H1 (cell line): ENCODE measurements at regions not wholly inside any gene's neighbourhood (a gene's known extent, or its start where the extent isn't known, plus 50 kb on each side); places are given as distances from the start of the nearest gene placed in this dataset.

Experiments
- CTCF ChIA-PET: fragments of 300-600 bp; sonication (Branson Sonifier 250); formaldehyde crosslinking; loops from one replicate; lab custom pipeline; 2021; ENCODE audit not compliant: partially characterized antibody; lab: Charles Lee
- POLR2A ChIA-PET: fragments of 300-600 bp; sonication (Branson Sonifier 250); formaldehyde crosslinking; loops from one replicate; lab custom pipeline; 2021; ENCODE audit warnings: inconsistent platforms; ENCODE audit not compliant: partially characterized antibody; lab: Charles Lee
- DNase-seq, 2 experiments: peaks; one replicate each; pipeline versions ENCODE4 v3.0.0 to v3.0.0-alpha.2; 2010 to 2022; ENCODE audit warnings: low spot score in 2 of 2, low read depth in 1 of 2, mixed read lengths in 1 of 2
- FAIRE-seq: peaks from 2 replicates; lab custom pipeline; 2011; peaks lifted over from hg19 to GRCh38; lab: Jason Lieb, UNC
- H2AFZ ChIP-seq: 2 replicates; pipeline ENCODE4 v1.8.1; 2012; ENCODE audit warnings: low read length, inconsistent platforms
- H2AK5ac ChIP-seq: 2 replicates; pipeline ENCODE4 v1.6.1; 2013; ENCODE audit warnings: low read depth, low read length
- H2BK120ac ChIP-seq: replicated peaks from 2 replicates; pipeline ENCODE3; 2013; ENCODE audit warnings: low read depth, low read length, inconsistent platforms
- H2BK12ac ChIP-seq: 2 replicates; pipeline ENCODE4 v1.6.1; 2013; ENCODE audit warnings: low read depth, low read length
- H2BK15ac ChIP-seq: 2 replicates; pipeline ENCODE4 v1.6.1; 2013; ENCODE audit warnings: low read length
- H2BK20ac ChIP-seq: 2 replicates; pipeline ENCODE4 v1.6.1; 2013; ENCODE audit warnings: low read length
- H2BK5ac ChIP-seq: 2 replicates; pipeline ENCODE4 v1.6.1; 2013; ENCODE audit warnings: low read depth, low read length
- H3K14ac ChIP-seq: 2 replicates; pipeline ENCODE4 v1.6.1; 2013; ENCODE audit warnings: inconsistent platforms; ENCODE audit not compliant: insufficient read length
- H3K18ac ChIP-seq: 2 replicates; pipeline ENCODE4 v1.6.1; 2013; ENCODE audit warnings: low read length; ENCODE audit errors: extremely low read depth
- H3K23ac ChIP-seq: 2 replicates; pipeline ENCODE4 v1.6.1; 2013; ENCODE audit warnings: inconsistent platforms; ENCODE audit not compliant: insufficient read length
- H3K23me2 ChIP-seq: 2 replicates; pipeline ENCODE4 v1.6.1; 2013; ENCODE audit warnings: low read depth, low read length
- H3K27ac ChIP-seq: 2 replicates; pipeline ENCODE4 v1.6.1; 2011; ENCODE audit warnings: low read depth, low read length, inconsistent platforms
- H3K27me3 ChIP-seq, 4 experiments: replicated peaks in 1 of 4; 1 replicate in 1 of 4; 2 replicates in 3 of 4; pipeline versions ENCODE4 v1.6.1 to v1.8.1; 2011 to 2013; ENCODE audit warnings: low read length in 3 of 4, mild to moderate bottlenecking in 3 of 4, inconsistent platforms in 2 of 4, mixed read lengths in 2 of 4, moderate library complexity in 1 of 4; ENCODE audit not compliant: control insufficient read depth in 3 of 4, insufficient read depth in 3 of 4; ENCODE audit errors: extremely low read depth in 1 of 4
- H3K36me3 ChIP-seq, 4 experiments: 2 replicates each; pipeline versions ENCODE4 v1.6.1 to v1.8.1; 2011 to 2013; ENCODE audit warnings: mild to moderate bottlenecking in 4 of 4, low read length in 3 of 4, moderate library complexity in 2 of 4, control low read depth in 1 of 4, inconsistent platforms in 1 of 4; ENCODE audit not compliant: insufficient read depth in 4 of 4, control insufficient read depth in 2 of 4
- H3K4ac ChIP-seq: replicated peaks from 2 replicates; pipeline ENCODE3; 2013; ENCODE audit warnings: low read length, low read depth, mixed read lengths, inconsistent platforms; ENCODE audit not compliant: insufficient read length
- H3K4me1 ChIP-seq, 4 experiments: replicated peaks in 1 of 4; 1 replicate in 1 of 4; 2 replicates in 3 of 4; pipeline versions ENCODE4 v1.6.1 to v1.8.1; 2011 to 2013; ENCODE audit warnings: low read length in 3 of 4, inconsistent platforms in 2 of 4, mixed read lengths in 1 of 4; ENCODE audit not compliant: insufficient read depth in 4 of 4, control insufficient read depth in 3 of 4
- H3K4me2 ChIP-seq, 2 experiments: 2 replicates each; pipeline versions ENCODE4 v1.6.1 to v1.8.1; 2011 to 2013; ENCODE audit warnings: low read depth in 2 of 2, low read length in 2 of 2, control low read depth in 1 of 2, inconsistent platforms in 1 of 2, mild to moderate bottlenecking in 1 of 2; ENCODE audit not compliant: insufficient read depth in 1 of 2
- H3K4me3 ChIP-seq, 4 experiments: fragments of 200-600, 300-600 bp in 1 of 4; sonication (generic), shearing (Covaris generic), sonication (Bioruptor Twin) in 1 of 4; 2 replicates each; pipeline versions ENCODE4 v1.5.1 to v1.8.1; 2011 to 2016; ENCODE audit warnings: low read length in 4 of 4, low read depth in 3 of 4, control low read depth in 2 of 4, inconsistent platforms in 2 of 4, mild to moderate bottlenecking in 2 of 4, mixed read lengths in 1 of 4, moderate library complexity in 1 of 4; ENCODE audit not compliant: insufficient read depth in 2 of 4; ENCODE audit errors: extremely low read depth in 1 of 4
- H3K56ac ChIP-seq: replicated peaks from 2 replicates; pipeline ENCODE3; 2013; ENCODE audit warnings: low read depth, mild to moderate bottlenecking, mixed read lengths, low read length, inconsistent platforms; ENCODE audit not compliant: insufficient read length
- H3K79me1 ChIP-seq: 2 replicates; pipeline ENCODE4 v1.6.1; 2013; ENCODE audit warnings: low read depth, low read length, control low read depth
- H3K79me2 ChIP-seq, 2 experiments: 2 replicates each; pipeline versions ENCODE4 v1.6.1 to v1.8.1; 2012 to 2013; ENCODE audit warnings: low read length in 2 of 2, mild to moderate bottlenecking in 2 of 2, inconsistent platforms in 1 of 2; ENCODE audit not compliant: insufficient read depth in 2 of 2, control insufficient read depth in 1 of 2
- H3K9ac ChIP-seq, 4 experiments: replicated peaks in 1 of 4; 1 replicate in 1 of 4; 2 replicates in 3 of 4; pipeline versions ENCODE4 v1.6.1 to v1.8.1; 2011 to 2013; ENCODE audit warnings: low read depth in 3 of 4, low read length in 3 of 4, control low read depth in 2 of 4, mild to moderate bottlenecking in 2 of 4, moderate library complexity in 2 of 4, inconsistent platforms in 1 of 4; ENCODE audit errors: extremely low read depth in 1 of 4
- H3K9me3 ChIP-seq, 2 experiments: 2 replicates each; pipeline versions ENCODE4 v1.6.1 to v1.8.1; 2012 to 2013; ENCODE audit warnings: mild to moderate bottlenecking in 2 of 2, moderate library complexity in 2 of 2, control low read depth in 1 of 2, inconsistent platforms in 1 of 2, low read depth in 1 of 2, low read length in 1 of 2, mixed read lengths in 1 of 2; ENCODE audit not compliant: insufficient read depth in 2 of 2
- H4K20me1 ChIP-seq, 2 experiments: replicated peaks in 1 of 2; 2 replicates each; pipeline versions ENCODE3 to v1.8.1; 2011 to 2013; ENCODE audit warnings: inconsistent platforms in 2 of 2, low read length in 2 of 2, mild to moderate bottlenecking in 1 of 2; ENCODE audit not compliant: insufficient read depth in 2 of 2, control insufficient read depth in 1 of 2
- H4K5ac ChIP-seq: 2 replicates; pipeline ENCODE4 v1.6.1; 2013; ENCODE audit warnings: low read length, low read depth, mixed read lengths, inconsistent platforms; ENCODE audit not compliant: insufficient read length
- H4K8ac ChIP-seq: 2 replicates; pipeline ENCODE4 v1.8.0; 2013; ENCODE audit warnings: mild to moderate bottlenecking, moderate library complexity, low read length, inconsistent platforms; ENCODE audit not compliant: insufficient read depth; ENCODE audit errors: extremely low read depth
- H4K91ac ChIP-seq: replicated peaks from 2 replicates; pipeline ENCODE3; 2013; ENCODE audit warnings: low read length, mixed read lengths, inconsistent platforms; ENCODE audit not compliant: insufficient read length
- ASH2L ChIP-seq: fragments of 200-600, 300-600 bp; sonication (generic); IDR thresholded peaks from one replicate; pipeline ENCODE4 v1.7.1; 2017; ENCODE audit warnings: low read length
- ATF2 ChIP-seq: IDR thresholded peaks from 2 replicates; pipeline ENCODE4 v1.6.1; 2012; ENCODE audit warnings: low read length, inconsistent platforms
- GTF2F1 ChIP-seq: IDR thresholded peaks from 2 replicates; pipeline ENCODE4 v1.6.1; 2012; ENCODE audit warnings: low read depth, low read length, improper control_type of control experiment, borderline replicate concordance
- HDAC2 ChIP-seq, 2 experiments: fragments of 300-600 bp in 1 of 2; sonication (generic) in 1 of 2; IDR thresholded peaks; 2 replicates each; pipeline ENCODE4 v1.6.1; 2011 to 2012; ENCODE audit warnings: low read depth in 2 of 2, low read length in 2 of 2, mild to moderate bottlenecking in 2 of 2, moderate library complexity in 2 of 2, borderline replicate concordance in 1 of 2, inconsistent platforms in 1 of 2
- NRF1 ChIP-seq: IDR thresholded peaks from 2 replicates; pipeline ENCODE4 v1.6.1; 2011; ENCODE audit warnings: mild to moderate bottlenecking, low read depth, low read length, improper control_type of control experiment
- TAF1 ChIP-seq: IDR thresholded peaks from 2 replicates; pipeline ENCODE4 v1.6.1; 2011; ENCODE audit warnings: mild to moderate bottlenecking, low read depth, low read length
- WGBS, 2 experiments: shearing (Covaris generic) in 1 of 2; methylation state at CpG; one replicate each; pipeline versions ENCODE4 v1.1.6 to v1.1.7; 2013 to 2015; ENCODE audit warnings: low lambda C conversion rate in 2 of 2, mixed read lengths in 2 of 2, inconsistent platforms in 1 of 2, low coverage in 1 of 2, missing lambda C conversion rate in 1 of 2; ENCODE audit not compliant: insufficient replicate concordance in 2 of 2, insufficient coverage in 1 of 2, insufficient read length in 1 of 2; ENCODE audit errors: extremely low coverage in 1 of 2, missing lambda C conversion rate in 1 of 2; 5-methylcytosine and 5-hydroxymethylcytosine counted together
- TF ChIP-seq, protein P1 (sequence below): IDR thresholded peaks from 2 replicates; pipeline ENCODE4 v1.6.1; 2012; ENCODE audit warnings: inconsistent platforms

DNA sequence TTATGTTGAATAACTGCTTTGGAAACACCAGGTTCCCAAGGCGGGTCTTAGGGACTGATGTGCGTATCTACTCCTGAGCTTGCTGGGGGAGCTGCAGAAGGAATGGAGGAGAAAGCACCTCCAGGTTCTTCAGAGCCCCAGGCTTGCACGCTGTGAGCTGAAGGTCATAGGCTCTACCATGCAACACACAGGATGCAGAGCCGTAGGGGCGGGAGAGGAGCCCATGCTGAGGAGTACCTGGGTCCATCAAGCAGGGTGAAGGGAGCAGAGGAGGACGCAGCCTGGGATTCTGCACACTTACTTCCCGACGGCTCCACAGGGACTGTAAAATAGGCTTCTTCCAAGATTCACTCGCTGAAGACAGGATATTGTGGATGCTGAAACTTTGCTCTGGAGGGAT lies 426.5 kb upstream of the FRG1 start:
- H3K14ac ChIP-seq = no peak overlapping the region
- no peaks in the 10 kb centered on the region for H3K79me2 ChIP-seq
- no peak overlapping the region for H3K4me3 ChIP-seq
- no peaks in the 10 kb centered on the region for H3K27me3 ChIP-seq
- no peak overlapping the region for H3K4ac ChIP-seq
- CTCF ChIA-PET = interaction anchor here (0.9 kb wide), 1 partner anchor 279 kb away, joined by 3 read pairs; no protein-coding TSS in a partner anchor
- POLR2A ChIA-PET = no interaction called here
- H3K56ac ChIP-seq = no peak overlapping the region
- TF ChIP-seq HDAC2 (IDR thresholded peaks at IDR 0.05; ENCODE audit: borderline replicate concordance in 1 of 2, low read depth in 2 of 2, low read length in 2 of 2) = no peak
- TF ChIP-seq GTF2F1 = no peak
- no peak for TF ChIP-seq ATF2
- TF ChIP-seq ASH2L = no peak
- TF ChIP-seq, protein P1, sequence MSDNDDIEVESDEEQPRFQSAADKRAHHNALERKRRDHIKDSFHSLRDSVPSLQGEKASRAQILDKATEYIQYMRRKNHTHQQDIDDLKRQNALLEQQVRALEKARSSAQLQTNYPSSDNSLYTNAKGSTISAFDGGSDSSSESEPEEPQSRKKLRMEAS = no peak
- no peak for TF ChIP-seq TAF1
- TF ChIP-seq NRF1 = no peak
- no peak overlapping the region for H4K91ac ChIP-seq
- no peak overlapping the region for H2BK15ac ChIP-seq
- no peaks in the 10 kb centered on the region for H3K23me2 ChIP-seq
- H2AFZ ChIP-seq = no peak overlapping the region
- no peak overlapping the region for H3K27ac ChIP-seq
- no peaks in the 10 kb centered on the region for H3K79me1 ChIP-seq
- H3K4me2 ChIP-seq = no peak overlapping the region
- no peak overlapping the region for H3K9ac ChIP-seq
- no peak overlapping the region for H4K5ac ChIP-seq
- DNase-seq (no peak), FAIRE-seq (no peak)
- H4K8ac ChIP-seq = no peak overlapping the region
- no peak overlapping the region for H2BK5ac ChIP-seq
- WGBS, 2 experiments = 87% methylated on average over 9 of the region's 9 CpGs; no CpG with 5 or more reads in 1 of the 2 experiments
- H2AK5ac ChIP-seq = no peak overlapping the region
- no peaks in the 10 kb centered on the region for H3K36me3 ChIP-seq
- H3K4me1 ChIP-seq = peaks cover 0 to 4% (median 0%) of the 10 kb centered on the region in 4 experiments; a peak in 3 of 7 replicates
- H3K18ac ChIP-seq = no peak overlapping the region
- H3K9me3 ChIP-seq = no peaks in the 10 kb centered on the region
- H4K20me1 ChIP-seq = no peaks in the 10 kb centered on the region
- no peak overlapping the region for H3K23ac ChIP-seq
- no peak overlapping the region for H2BK120ac ChIP-seq
- H2BK12ac ChIP-seq = 0 out of 2 replicates have a peak overlapping the region, but pooled peaks have one; percentile 42
- no peak overlapping the region for H2BK20ac ChIP-seq
